LHCN-M2 (cell line): ENCODE measurements at regions not wholly inside any gene's neighbourhood (a gene's known extent, or its start where the extent isn't known, plus 50 kb on each side); places are given as distances from the start of the nearest gene placed in this dataset.

Experiments
- DNase-seq: peaks from one replicate; pipeline ENCODE4 v3.0.0-alpha.2; 2012; ENCODE audit warnings: low read depth

GRCh38 chr4:26069218-26069617 lies 155.2 kb downstream of the SMIM20 start:
- DNase-seq: peak; percentile 55

DNA sequence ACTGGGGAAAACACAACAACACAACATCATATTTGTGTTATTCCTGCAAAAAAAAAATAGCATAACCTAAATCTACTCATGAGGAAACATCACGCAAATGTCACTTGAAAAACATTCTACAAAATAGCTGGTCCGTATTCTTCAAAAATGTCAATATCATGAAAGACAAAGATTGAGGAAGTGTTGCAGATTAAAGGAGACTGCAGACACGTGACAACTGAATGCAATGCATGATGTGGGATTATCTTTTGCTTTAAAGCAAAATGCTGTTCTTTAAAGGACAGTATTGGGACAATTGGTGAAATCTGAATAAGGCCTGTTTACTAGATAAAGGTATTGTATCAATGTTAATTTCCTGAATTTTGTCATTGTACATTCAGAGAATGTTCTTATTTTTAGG lies 157.7 kb downstream of the SMIM20 start:
- no peak for DNase-seq

GRCh38 chr4:26073886-26074560 lies 160.0 kb downstream of the SMIM20 start:
- no peak for DNase-seq

GRCh38 chr4:26074712-26075430 lies 160.9 kb downstream of the SMIM20 start:
- no peak for DNase-seq

GRCh38 chr4:26075583-26075982 lies 161.6 kb downstream of the SMIM20 start:
- DNase-seq: no peak

DNA sequence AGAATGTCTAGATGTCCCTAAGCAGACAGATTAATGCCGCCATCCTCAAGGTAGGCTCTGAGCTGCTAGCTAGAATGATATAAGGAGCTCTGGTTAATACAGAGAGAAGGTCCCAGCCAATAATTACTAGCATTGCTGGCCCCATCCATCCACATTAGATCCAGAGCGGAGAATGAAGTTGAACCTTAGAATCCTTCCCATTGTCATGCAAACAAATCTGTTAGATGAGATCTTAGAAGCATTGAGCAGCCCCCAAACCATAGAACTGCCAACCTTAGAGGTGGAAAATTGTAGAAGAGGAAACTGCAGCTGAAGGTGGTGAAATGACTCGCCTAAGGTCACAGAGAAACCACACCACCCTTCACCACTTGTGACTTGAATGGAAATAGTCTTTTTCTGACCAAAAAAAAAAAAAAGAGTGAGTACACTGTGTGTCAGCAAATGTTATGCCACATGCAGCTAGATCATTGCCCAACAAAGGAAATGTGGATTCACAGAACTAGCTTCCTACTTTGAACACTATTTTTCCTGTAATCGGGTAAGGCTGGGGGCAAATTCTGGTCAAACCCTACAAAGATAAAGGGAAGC lies 162.1 kb downstream of the SMIM20 start:
- peak; percentile 86 for DNase-seq

DNA sequence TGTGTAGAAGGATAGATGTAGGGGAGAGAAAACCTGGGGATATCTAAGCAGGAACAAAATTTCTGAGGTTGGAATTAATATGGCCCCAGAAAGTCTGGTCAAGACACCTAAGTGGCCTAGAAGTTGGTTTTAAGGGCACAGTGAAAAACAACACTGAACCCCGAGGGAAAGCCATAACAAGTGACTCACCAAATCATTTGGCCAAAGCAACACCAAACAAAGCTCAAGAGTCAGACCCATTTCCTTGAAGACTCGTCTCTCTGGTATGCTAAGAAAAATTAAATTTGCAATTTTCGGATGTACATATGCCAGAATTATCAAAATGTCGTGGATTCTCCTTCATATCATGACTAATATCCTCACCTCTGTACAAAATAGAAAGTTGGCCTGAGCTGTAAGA lies 162.9 kb downstream of the SMIM20 start:
- peak; percentile 72 for DNase-seq

- no peak for DNase-seq
Observed at GRCh38 chr4:26077756-26078155, 163.7 kb downstream of the SMIM20 start.

- no peak for DNase-seq
Observed at GRCh38 chr4:26080870-26081628, 167.0 kb downstream of the SMIM20 start.

GRCh38 chr4:26081795-26082498 lies 167.9 kb downstream of the SMIM20 start:
- DNase-seq: peak; percentile 60

GRCh38 chr4:26082565-26082964 lies 168.5 kb downstream of the SMIM20 start:
- DNase-seq: no peak

GRCh38 chr4:26083987-26084386 lies 170.0 kb downstream of the SMIM20 start:
- peak; percentile 99 for DNase-seq

GRCh38 chr4:26084414-26084813 lies 170.4 kb downstream of the SMIM20 start:
- no peak for DNase-seq

DNA sequence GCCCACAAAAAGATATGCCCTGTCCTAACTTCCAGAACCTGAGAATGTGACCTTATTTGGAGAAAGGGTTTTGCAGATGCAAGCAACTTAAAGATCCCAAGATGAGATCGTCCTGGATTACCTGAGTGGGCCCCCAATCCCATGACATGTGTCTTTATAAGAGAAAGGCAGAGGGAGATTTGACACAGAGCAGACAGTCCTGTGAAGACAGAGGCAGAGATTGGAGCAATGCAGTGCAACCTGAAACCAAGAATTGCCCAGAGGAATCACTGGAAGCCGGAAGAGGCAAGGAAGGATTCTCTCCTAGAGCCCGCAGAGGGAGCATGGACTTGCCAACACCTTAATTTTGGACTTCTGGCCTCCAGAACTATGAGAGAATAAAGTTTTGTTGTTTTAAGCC lies 171.5 kb downstream of the SMIM20 start:
- DNase-seq: no peak

DNA sequence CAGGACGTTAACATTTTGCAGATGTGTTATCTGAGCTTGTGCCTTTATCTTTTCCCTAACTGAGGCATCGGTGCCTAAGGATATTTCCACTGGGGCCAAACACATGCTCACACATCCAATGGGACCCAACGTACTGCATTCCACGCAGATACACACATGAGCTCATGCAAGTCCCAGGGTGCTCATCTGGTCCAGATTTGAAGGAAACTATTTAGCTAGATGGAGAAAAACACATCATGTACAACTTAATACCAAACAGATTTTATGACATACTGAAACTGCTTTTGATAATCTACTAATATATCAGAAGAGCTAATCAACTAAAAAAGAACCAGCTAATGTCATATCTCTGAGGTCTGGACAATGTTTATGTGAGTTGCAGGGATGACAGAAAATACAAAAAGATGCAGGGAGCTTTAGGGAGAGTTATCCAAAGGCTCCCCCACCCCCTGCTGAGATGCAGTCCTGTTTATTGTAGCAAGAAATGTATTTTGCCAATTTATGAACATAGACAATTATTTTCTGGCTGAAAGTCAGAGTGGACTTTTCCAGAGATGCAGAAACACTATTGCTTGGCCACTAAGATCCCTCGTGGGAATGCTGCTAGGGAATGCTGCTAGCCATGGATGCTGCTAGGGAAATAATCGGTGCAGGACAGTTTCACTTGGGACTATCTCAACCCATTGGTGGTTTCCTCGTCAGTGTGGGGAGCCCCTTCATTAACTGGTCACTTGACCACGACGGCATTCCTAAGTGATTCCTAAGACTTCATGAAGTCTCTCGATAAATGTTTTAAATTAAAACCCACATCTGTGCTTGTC lies 172.8 kb downstream of the SMIM20 start:
- DNase-seq: peak; percentile 74

DNA sequence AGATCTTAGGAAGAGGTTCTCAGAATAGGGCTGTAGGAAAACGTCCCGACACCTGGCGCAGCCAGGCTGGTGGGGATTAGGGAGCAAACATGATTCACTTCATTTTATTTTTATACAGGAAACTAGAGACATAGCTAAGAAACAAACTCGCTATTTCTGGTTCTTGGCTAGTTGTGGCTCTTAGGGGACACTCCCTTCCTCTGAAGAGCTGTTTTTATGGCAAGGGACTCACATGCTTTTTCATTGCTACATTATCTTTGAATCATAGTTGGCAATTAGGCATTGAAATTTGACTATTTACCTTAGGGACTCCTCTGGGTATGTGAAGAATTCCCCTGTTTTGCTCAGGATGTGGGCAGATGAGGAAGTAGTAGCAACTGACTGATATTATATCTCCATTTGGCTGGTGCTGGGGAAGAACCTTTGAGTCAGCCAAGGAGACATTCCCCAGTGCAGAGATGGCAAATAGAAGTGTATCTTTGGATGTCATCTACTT lies 174.5 kb downstream of the SMIM20 start:
- peak; percentile 98 for DNase-seq

GRCh38 chr4:26093551-26093950 lies 179.5 kb downstream of the SMIM20 start:
- DNase-seq: peak; percentile 61

- DNase-seq: no peak
Observed at GRCh38 chr4:26094076-26094475, 180.1 kb downstream of the SMIM20 start.

DNA sequence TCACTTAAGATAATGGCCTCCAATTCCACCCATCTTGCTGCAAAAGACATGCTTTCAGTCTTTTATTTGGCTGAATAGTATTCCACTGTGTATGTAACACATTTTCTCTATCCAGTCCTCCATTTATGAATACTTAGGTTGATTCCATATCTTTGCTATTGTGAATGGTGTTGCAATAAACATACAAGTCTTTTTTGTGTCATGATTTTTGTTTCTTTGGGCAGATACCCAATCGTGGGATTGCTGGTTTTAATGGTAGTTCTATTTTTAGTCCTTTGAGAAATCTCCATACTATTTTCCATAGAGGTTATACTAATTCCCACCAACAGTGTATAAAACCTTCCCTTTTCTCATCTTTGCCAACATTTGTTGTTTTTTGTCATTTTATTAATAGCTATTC lies 180.9 kb downstream of the SMIM20 start:
- DNase-seq: peak; percentile 41

- DNase-seq: no peak
Observed at GRCh38 chr4:26099967-26100366, 185.9 kb downstream of the SMIM20 start.
